ENCODE measurements at regions not wholly inside any gene's neighbourhood (a gene's known extent, or its start where the extent isn't known, plus 50 kb on each side); places are given as distances from the start of the nearest gene placed in this dataset.

GRCh38 chr5:159833846-159834245, 82.4 kb upstream of the ADRA1B start:
- intact Hi-C loops (cut with micrococcal nuclease) = no loop called here

GRCh38 chr5:159835548-159835947, 80.7 kb upstream of the ADRA1B start:
- intact Hi-C loops (cut with micrococcal nuclease) = no loop called here

GRCh38 chr5:159836691-159837090, 79.6 kb upstream of the ADRA1B start:
- intact Hi-C loops (cut with micrococcal nuclease) = no loop called here

- intact Hi-C loops (cut with micrococcal nuclease) = no loop called here
Measured at GRCh38 chr5:159837860-159838259, 78.4 kb upstream of the ADRA1B start.

GRCh38 chr5:159838551-159839222, 77.6 kb upstream of the ADRA1B start:
- intact Hi-C loops (cut with micrococcal nuclease) = no loop called here

- intact Hi-C loops (cut with micrococcal nuclease) = no loop called here
Measured at GRCh38 chr5:159844267-159845121, 71.8 kb upstream of the ADRA1B start.

- intact Hi-C loops (cut with micrococcal nuclease) = no loop called here
Measured at GRCh38 chr5:159849437-159850083, 66.7 kb upstream of the ADRA1B start.

GRCh38 chr5:159850160-159850559, 66.1 kb upstream of the ADRA1B start:
- intact Hi-C loops (cut with micrococcal nuclease) = no loop called here

- intact Hi-C loops (cut with micrococcal nuclease) = no loop called here
Measured at GRCh38 chr5:159851053-159851452, 65.2 kb upstream of the ADRA1B start.

- intact Hi-C loops (cut with micrococcal nuclease) = no loop called here
Measured at GRCh38 chr5:159854916-159855315, 61.4 kb upstream of the ADRA1B start.

GRCh38 chr5:159855476-159856191, 60.6 kb upstream of the ADRA1B start:
- intact Hi-C loops (cut with micrococcal nuclease) = no loop called here

- intact Hi-C loops (cut with micrococcal nuclease) = no loop called here
Measured at GRCh38 chr5:159858871-159859270, 57.4 kb upstream of the ADRA1B start.

- intact Hi-C loops (cut with micrococcal nuclease) = no loop called here
Measured at GRCh38 chr5:159861086-159861485, 55.2 kb upstream of the ADRA1B start.

- intact Hi-C loops (cut with micrococcal nuclease) = no loop called here
Measured at GRCh38 chr5:159864885-159865691, 51.2 kb upstream of the ADRA1B start.

- intact Hi-C loops (cut with micrococcal nuclease) = no loop called here
Measured at GRCh38 chr5:159866093-159866492, 50.2 kb upstream of the ADRA1B start.

All from T-helper 1 cell treated with Interleukin-12 subunit alpha and Interleukin-12 subunit beta and Interleukin-4 antibody, amounts not matched to agents 30 ng/mL and 1 ng/mL, for 36 hours (primary cell).